ENCODE measurements at regions not wholly inside any gene's neighbourhood (a gene's known extent, or its start where the extent isn't known, plus 50 kb on each side); places are given as distances from the start of the nearest gene placed in this dataset.

GRCh38 chr17:79560527-79560926 lies 50.3 kb downstream of the RBFOX3 start:
- WGBS, 5 donors, result 66 to 87% (median 85%) methylated on average over 9 to 13 of the region's 13 CpGs
- Histone ChIP-seq H3K27ac (no peak overlapping the region), H3K27me3 (peaks cover 0 to 95% (median 54%) of the 10 kb centered on the region in 3 donors), H3K4me1 (no peaks in the 10 kb centered on the region), H3K9me3 (no peaks in the 10 kb centered on the region), H3K4me3 (no peak overlapping the region), H3K36me3 (no peaks in the 10 kb centered on the region)
- DNase-seq, result no peak
- TF ChIP-seq CTCF (IDR thresholded peaks at IDR 0.05) (no peak), EP300 (IDR thresholded peaks at IDR 0.05) (no peak), POLR2AphosphoS5 (IDR thresholded peaks at IDR 0.05) (no peak), POLR2A (IDR thresholded peaks at IDR 0.05) (no peak)
- intact Hi-C loops (cut with DNase I; ENCODE audit: low total_unique reads), result no loop called here

- H3K27ac ChIP-seq, result no peak overlapping the region
- H3K27me3 ChIP-seq, result peaks cover 0 to 88% (median 54%) of the 10 kb centered on the region in 3 donors
- intact Hi-C loops (cut with DNase I; ENCODE audit: low total_unique reads), result no loop called here
- TF ChIP-seq EP300 (IDR thresholded peaks at IDR 0.05), result no peak
- TF ChIP-seq POLR2A (IDR thresholded peaks at IDR 0.05), result no peak
- TF ChIP-seq POLR2AphosphoS5 (IDR thresholded peaks at IDR 0.05), result no peak
- H3K4me1 ChIP-seq, result no peaks in the 10 kb centered on the region
- no peak overlapping the region for H3K4me3 ChIP-seq
- WGBS, 5 donors, result 83 to 98% (median 90%) methylated on average over 2 of the region's 2 CpGs
- no peaks in the 10 kb centered on the region for H3K9me3 ChIP-seq
- no peaks in the 10 kb centered on the region for H3K36me3 ChIP-seq
- DNase-seq, result no peak
Observed at GRCh38 chr17:79559111-79559887, 51.6 kb downstream of the RBFOX3 start.

- 44 to 53% (median 46%) methylated on average over 22 to 24 of the region's 24 CpGs for WGBS, 5 donors
- peaks cover 0 to 78% (median 54%) of the 10 kb centered on the region in 3 donors for H3K27me3 ChIP-seq
Observed at GRCh38 chr17:79558091-79558900, 52.6 kb downstream of the RBFOX3 start.

GRCh38 chr17:79557276-79558090 lies 53.4 kb downstream of the RBFOX3 start:
- WGBS, 5 donors, result 38 to 45% (median 43%) methylated on average over 21 to 22 of the region's 22 CpGs
- H3K9me3 ChIP-seq, result peaks cover 0 to 6% (median 2%) of the 10 kb centered on the region in 4 donors
- no peak overlapping the region for H3K4me3 ChIP-seq
- no peaks in the 10 kb centered on the region for H3K4me1 ChIP-seq
- no peak for DNase-seq
- TF ChIP-seq POLR2AphosphoS5 (IDR thresholded peaks at IDR 0.05) (no peak), EP300 (IDR thresholded peaks at IDR 0.05) (no peak), POLR2A (IDR thresholded peaks at IDR 0.05) (no peak), CTCF (IDR thresholded peaks at IDR 0.05) (no peak)
- peaks cover 0 to 70% (median 45%) of the 10 kb centered on the region in 3 donors for H3K27me3 ChIP-seq
- H3K27ac ChIP-seq, result no peak overlapping the region
- intact Hi-C loops (cut with DNase I; ENCODE audit: low total_unique reads), result no loop called here
- no peaks in the 10 kb centered on the region for H3K36me3 ChIP-seq

More at GRCh38 chr17:79558091-79558900, 52.6 kb downstream of the RBFOX3 start:
- no peaks in the 10 kb centered on the region for H3K36me3 ChIP-seq
- H3K4me1 ChIP-seq, result no peaks in the 10 kb centered on the region
- peak in 1 of 2 donors; percentile 23 for DNase-seq
- intact Hi-C loops (cut with DNase I; ENCODE audit: low total_unique reads), result no loop called here
- H3K4me3 ChIP-seq, result no peak overlapping the region
- H3K27ac ChIP-seq, result no peak overlapping the region
- H3K9me3 ChIP-seq, result peaks cover 0 to 6% (median 0%) of the 10 kb centered on the region in 4 donors
- TF ChIP-seq POLR2AphosphoS5 (IDR thresholded peaks at IDR 0.05) (no peak), CTCF (IDR thresholded peaks at IDR 0.05) (no peak), EP300 (IDR thresholded peaks at IDR 0.05) (no peak), POLR2A (IDR thresholded peaks at IDR 0.05) (no peak)
